ENCODE measurements at regions not wholly inside any gene's neighbourhood (a gene's known extent, or its start where the extent isn't known, plus 50 kb on each side); places are given as distances from the start of the nearest gene placed in this dataset.

DNA sequence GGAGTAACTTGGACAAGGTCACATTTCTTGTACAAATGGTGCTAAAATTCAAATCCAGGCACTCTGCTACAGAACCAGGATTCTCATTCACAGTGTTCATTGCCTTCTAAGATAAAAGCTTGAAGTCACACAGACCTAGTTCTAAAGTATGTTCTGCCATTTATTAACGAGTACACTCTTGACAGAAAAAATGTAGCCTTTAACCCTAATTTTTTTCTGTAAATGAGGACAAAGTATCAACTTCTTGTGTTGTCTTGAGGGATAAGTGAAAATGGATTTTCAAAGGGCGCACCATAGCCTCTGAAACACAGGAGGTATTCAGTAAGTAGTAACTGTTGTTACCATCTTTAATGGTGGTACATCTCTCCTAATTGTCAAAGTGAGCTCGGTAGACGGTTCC lies 379.8 kb upstream of the FLRT2 start:
- Histone ChIP-seq H3K4me1 (no peaks in the 10 kb centered on the region), H3K4me3 (no peak overlapping the region), H3K9me3 (no peaks in the 10 kb centered on the region), H3K36me3 (no peaks in the 10 kb centered on the region), H3K27me3 (no peaks in the 10 kb centered on the region), H3K27ac (no peak overlapping the region)
- 54 to 58% methylated on average over 4 of the region's 4 CpGs for WGBS, 2 donors
- no peak for FAIRE-seq
- no peak for ATAC-seq
- DNase-seq = no peak
- intact Hi-C loops (cut with DNase I) = no loop called here
- no peak for TF ChIP-seq CTCF (IDR thresholded peaks at IDR 0.05)

DNA sequence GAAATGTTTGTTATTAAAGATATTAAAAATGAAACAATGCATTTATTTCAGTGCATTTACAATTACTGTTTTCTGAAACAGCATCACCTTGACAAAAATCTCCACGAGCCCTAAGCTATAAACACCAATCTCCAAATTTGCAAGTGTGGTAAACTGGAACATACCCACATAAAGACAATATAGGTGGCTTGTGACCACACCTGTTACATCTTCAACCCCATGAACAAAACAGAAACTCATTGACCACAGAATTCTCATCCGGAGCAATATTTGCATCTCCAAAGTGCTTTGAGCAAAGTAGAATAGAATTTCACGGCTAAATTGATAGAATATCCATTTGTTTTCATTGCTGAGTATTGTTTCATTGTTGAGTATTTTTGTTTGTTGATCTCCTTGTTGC lies 375.2 kb upstream of the FLRT2 start:
- Histone ChIP-seq H3K4me3 (no peak overlapping the region), H3K36me3 (no peaks in the 10 kb centered on the region), H3K27ac (no peak overlapping the region), H3K4me1 (no peaks in the 10 kb centered on the region), H3K27me3 (no peaks in the 10 kb centered on the region), H3K9me3 (no peaks in the 10 kb centered on the region)
- WGBS, 2 donors = 76 to 77% methylated on average over 3 of the region's 3 CpGs
- no peak for DNase-seq
- no peak for ATAC-seq
- no peak for TF ChIP-seq CTCF (IDR thresholded peaks at IDR 0.05)
- no peak for FAIRE-seq
- intact Hi-C loops (cut with DNase I) = no loop called here

GRCh38 chr14:85156319-85156718 lies 373.6 kb upstream of the FLRT2 start:
- TF ChIP-seq CTCF (IDR thresholded peaks at IDR 0.05) = no peak
- Histone ChIP-seq H3K27me3 (no peaks in the 10 kb centered on the region), H3K36me3 (no peaks in the 10 kb centered on the region), H3K27ac (no peak overlapping the region), H3K9me3 (no peaks in the 10 kb centered on the region), H3K4me3 (no peak overlapping the region), H3K4me1 (no peaks in the 10 kb centered on the region)
- ATAC-seq (no peak), DNase-seq (no peak), FAIRE-seq (no peak)
- intact Hi-C loops (cut with DNase I) = no loop called here

DNA sequence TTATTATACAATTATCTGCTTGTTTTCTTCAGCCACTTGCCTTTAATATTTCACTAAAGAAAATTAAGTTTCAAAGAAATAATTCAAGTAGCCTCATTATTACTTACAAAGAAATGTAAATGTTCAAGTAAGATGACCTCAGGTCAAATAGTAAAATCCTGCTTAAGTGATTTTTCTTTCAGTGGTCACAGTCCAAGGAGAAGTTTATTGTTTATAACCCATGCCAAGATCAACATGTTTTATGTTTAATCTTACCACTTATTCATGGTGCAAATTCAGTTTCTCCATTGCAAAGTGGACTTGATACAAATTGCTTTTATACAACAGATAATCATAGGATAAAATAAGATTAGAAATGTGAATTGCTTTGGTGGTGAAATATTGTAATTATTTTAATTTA lies 370.2 kb upstream of the FLRT2 start:
- no peak for TF ChIP-seq CTCF (IDR thresholded peaks at IDR 0.05)
- ATAC-seq (no peak), DNase-seq (no peak), FAIRE-seq (no peak)
- Histone ChIP-seq H3K36me3 (no peaks in the 10 kb centered on the region), H3K4me1 (no peaks in the 10 kb centered on the region), H3K9me3 (no peaks in the 10 kb centered on the region), H3K27me3 (no peaks in the 10 kb centered on the region), H3K4me3 (no peak overlapping the region), H3K27ac (no peak overlapping the region)
- intact Hi-C loops (cut with DNase I) = no loop called here

DNA sequence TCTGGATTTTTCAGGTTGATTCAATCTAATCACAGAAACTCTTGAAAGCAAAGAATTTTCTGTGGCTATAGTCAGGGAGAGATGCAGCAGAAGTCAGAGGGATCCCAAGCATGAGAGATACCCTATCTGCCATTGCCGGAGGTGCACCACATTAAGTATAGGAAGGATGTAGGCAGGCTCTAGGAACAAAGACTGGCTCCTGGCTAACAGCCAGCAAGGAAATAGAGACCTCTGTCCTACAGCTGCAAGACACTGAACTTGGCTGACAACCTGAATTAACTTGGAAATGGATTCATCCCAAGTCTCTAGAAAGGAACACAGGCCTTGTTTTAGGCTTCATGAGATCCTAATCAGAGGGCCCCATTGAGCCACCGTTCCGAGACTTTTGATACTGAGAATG lies 364.9 kb upstream of the FLRT2 start:
- FAIRE-seq = no peak
- H3K4me3 ChIP-seq = no peak overlapping the region

More for the DNA sequence above, 364.9 kb upstream of the FLRT2 start:
- H3K27ac ChIP-seq = no peak overlapping the region
- intact Hi-C loops (cut with DNase I) = no loop called here
- H3K36me3 ChIP-seq = no peaks in the 10 kb centered on the region
- no peaks in the 10 kb centered on the region for H3K9me3 ChIP-seq
- DNase-seq (no peak), ATAC-seq (no peak)
- WGBS, 2 donors = 83 to 90% methylated on average over 3 of the region's 3 CpGs
- no peaks in the 10 kb centered on the region for H3K27me3 ChIP-seq
- H3K4me1 ChIP-seq = no peaks in the 10 kb centered on the region
- no peak for TF ChIP-seq CTCF (IDR thresholded peaks at IDR 0.05)
